Activated CD4-positive, alpha-beta T cell treated with anti-CD3 and anti-CD28 coated beads, Interleukin-2, amount 50 U/mL, for 4 hours (primary cell): ENCODE measurements at regions not wholly inside any gene's neighbourhood (a gene's known extent, or its start where the extent isn't known, plus 50 kb on each side); places are given as distances from the start of the nearest gene placed in this dataset.
"Not testable (repeated sequence)": the region's sequence is repeated elsewhere in the genome, so short reads cannot be mapped to it uniquely, and the experiment has no call there.

Experiments
- DNase-seq, 2 experiments: peaks; one replicate each; pipeline ENCODE4 v3.0.0-alpha.2; 2020

- no peak for DNase-seq
Observed at GRCh38 chr3:104908761-104909160, 457.9 kb upstream of the ALCAM start.

- DNase-seq = no peak
Observed at GRCh38 chr3:104909198-104909597, 457.5 kb upstream of the ALCAM start.

- no peak for DNase-seq
Observed at GRCh38 chr3:104909721-104910120, 457.0 kb upstream of the ALCAM start.

- no peak for DNase-seq
Observed at GRCh38 chr3:104911376-104911775, 455.3 kb upstream of the ALCAM start.

- no peak for DNase-seq
Observed at GRCh38 chr3:104916971-104917370, 449.7 kb upstream of the ALCAM start.

GRCh38 chr3:104920512-104920911 lies 446.2 kb upstream of the ALCAM start:
- DNase-seq = no peak

GRCh38 chr3:104933972-104934371 lies 432.7 kb upstream of the ALCAM start:
- DNase-seq = no peak

GRCh38 chr3:104935613-104936012 lies 431.1 kb upstream of the ALCAM start:
- no peak for DNase-seq

- no peak for DNase-seq
Observed at GRCh38 chr3:104939196-104939595, 427.5 kb upstream of the ALCAM start.

GRCh38 chr3:104941785-104942184 lies 424.9 kb upstream of the ALCAM start:
- no peak for DNase-seq

GRCh38 chr3:104943974-104944373 lies 422.7 kb upstream of the ALCAM start:
- no peak for DNase-seq

GRCh38 chr3:104947943-104948342 lies 418.8 kb upstream of the ALCAM start:
- DNase-seq = no peak

- DNase-seq = not testable (repeated sequence)
Observed at GRCh38 chr3:104949810-104950209, 416.9 kb upstream of the ALCAM start.

GRCh38 chr3:104951426-104951825 lies 415.3 kb upstream of the ALCAM start:
- DNase-seq = no peak

- no peak for DNase-seq
Observed at GRCh38 chr3:104952146-104952972, 414.4 kb upstream of the ALCAM start.

- DNase-seq = no peak
Observed at GRCh38 chr3:104956620-104957345, 409.9 kb upstream of the ALCAM start.

- no peak for DNase-seq
Observed at GRCh38 chr3:104960579-104960978, 406.1 kb upstream of the ALCAM start.

- DNase-seq = no peak
Observed at GRCh38 chr3:104961851-104962250, 404.9 kb upstream of the ALCAM start.

- DNase-seq = no peak
Observed at GRCh38 chr3:104974316-104974715, 392.4 kb upstream of the ALCAM start.

- no peak for DNase-seq
Observed at GRCh38 chr3:104977719-104978118, 389.0 kb upstream of the ALCAM start.

GRCh38 chr3:104982130-104982529 lies 384.6 kb upstream of the ALCAM start:
- DNase-seq = no peak

- DNase-seq = no peak
Observed at GRCh38 chr3:104987859-104988258, 378.9 kb upstream of the ALCAM start.

- no peak for DNase-seq
Observed at GRCh38 chr3:104988496-104988895, 378.2 kb upstream of the ALCAM start.

- no peak for DNase-seq
Observed at GRCh38 chr3:104989878-104990277, 376.8 kb upstream of the ALCAM start.
